ENCODE measurements at regions not wholly inside any gene's neighbourhood (a gene's known extent, or its start where the extent isn't known, plus 50 kb on each side); places are given as distances from the start of the nearest gene placed in this dataset.

- H3K4me1 ChIP-seq: no peaks in the 10 kb centered on the region
- no peaks in the 10 kb centered on the region for H3K36me3 ChIP-seq
- H3K9me3 ChIP-seq: no peaks in the 10 kb centered on the region
- no peak for TF ChIP-seq CTCF (IDR thresholded peaks at IDR 0.05; ENCODE audit: low read depth, low read length)
- no peak for DNase-seq
- H3K4me3 ChIP-seq (ENCODE audit: low read depth, low read length): no peak overlapping the region
- H3K27me3 ChIP-seq: no peaks in the 10 kb centered on the region
Measured at GRCh38 chr4:4808086-4808485, 51.4 kb upstream of the MSX1 start.

GRCh38 chr4:4805887-4806286 is 53.6 kb upstream of the MSX1 start:
- DNase-seq: no peak
- no peaks in the 10 kb centered on the region for H3K9me3 ChIP-seq
- H3K4me1 ChIP-seq: no peaks in the 10 kb centered on the region
- no peak overlapping the region for H3K4me3 ChIP-seq (ENCODE audit: low read depth, low read length)
- no peak for TF ChIP-seq CTCF (IDR thresholded peaks at IDR 0.05; ENCODE audit: low read depth, low read length)
- H3K36me3 ChIP-seq: no peaks in the 10 kb centered on the region
- no peaks in the 10 kb centered on the region for H3K27me3 ChIP-seq

GRCh38 chr4:4803912-4804296 is 55.6 kb upstream of the MSX1 start:
- Histone ChIP-seq H3K9me3 (no peaks in the 10 kb centered on the region), H3K4me3 (ENCODE audit: low read depth, low read length) (no peak overlapping the region), H3K4me1 (no peaks in the 10 kb centered on the region), H3K36me3 (no peaks in the 10 kb centered on the region), H3K27me3 (no peaks in the 10 kb centered on the region)
- no peak for DNase-seq
- no peak for TF ChIP-seq CTCF (IDR thresholded peaks at IDR 0.05; ENCODE audit: low read depth, low read length)

- Histone ChIP-seq H3K36me3 (no peaks in the 10 kb centered on the region), H3K4me3 (ENCODE audit: low read depth, low read length) (no peak overlapping the region), H3K27me3 (no peaks in the 10 kb centered on the region), H3K9me3 (no peaks in the 10 kb centered on the region), H3K4me1 (no peaks in the 10 kb centered on the region)
- TF ChIP-seq CTCF (IDR thresholded peaks at IDR 0.05; ENCODE audit: low read depth, low read length): no peak
- no peak for DNase-seq
Measured at GRCh38 chr4:4803216-4803911, 56.1 kb upstream of the MSX1 start.

- Histone ChIP-seq H3K27me3 (no peaks in the 10 kb centered on the region; the same call in 1 of the 2 replicates), H3K9me3 (no peaks in the 10 kb centered on the region; the same call in 1 of the 2 replicates), H3K4me3 (ENCODE audit: low read depth, low read length) (no peak overlapping the region), H3K36me3 (no peaks in the 10 kb centered on the region), H3K4me1 (no peaks in the 10 kb centered on the region)
- no peak for TF ChIP-seq CTCF (IDR thresholded peaks at IDR 0.05; ENCODE audit: low read depth, low read length)
- DNase-seq: no peak
Measured at GRCh38 chr4:4800646-4801408, 58.6 kb upstream of the MSX1 start.

GRCh38 chr4:4794421-4794820 is 65.0 kb upstream of the MSX1 start:
- DNase-seq: no peak
- no peaks in the 10 kb centered on the region for H3K36me3 ChIP-seq
- H3K27me3 ChIP-seq: no peaks in the 10 kb centered on the region; the same call in 1 of the 2 replicates
- H3K9me3 ChIP-seq: no peaks in the 10 kb centered on the region; the same call in 1 of the 2 replicates
- H3K4me3 ChIP-seq (ENCODE audit: low read depth, low read length): no peak overlapping the region
- no peak for TF ChIP-seq CTCF (IDR thresholded peaks at IDR 0.05; ENCODE audit: low read depth, low read length)
- H3K4me1 ChIP-seq: no peaks in the 10 kb centered on the region
